ENCODE measurements at regions not wholly inside any gene's neighbourhood (a gene's known extent, or its start where the extent isn't known, plus 50 kb on each side); places are given as distances from the start of the nearest gene placed in this dataset.

DNA sequence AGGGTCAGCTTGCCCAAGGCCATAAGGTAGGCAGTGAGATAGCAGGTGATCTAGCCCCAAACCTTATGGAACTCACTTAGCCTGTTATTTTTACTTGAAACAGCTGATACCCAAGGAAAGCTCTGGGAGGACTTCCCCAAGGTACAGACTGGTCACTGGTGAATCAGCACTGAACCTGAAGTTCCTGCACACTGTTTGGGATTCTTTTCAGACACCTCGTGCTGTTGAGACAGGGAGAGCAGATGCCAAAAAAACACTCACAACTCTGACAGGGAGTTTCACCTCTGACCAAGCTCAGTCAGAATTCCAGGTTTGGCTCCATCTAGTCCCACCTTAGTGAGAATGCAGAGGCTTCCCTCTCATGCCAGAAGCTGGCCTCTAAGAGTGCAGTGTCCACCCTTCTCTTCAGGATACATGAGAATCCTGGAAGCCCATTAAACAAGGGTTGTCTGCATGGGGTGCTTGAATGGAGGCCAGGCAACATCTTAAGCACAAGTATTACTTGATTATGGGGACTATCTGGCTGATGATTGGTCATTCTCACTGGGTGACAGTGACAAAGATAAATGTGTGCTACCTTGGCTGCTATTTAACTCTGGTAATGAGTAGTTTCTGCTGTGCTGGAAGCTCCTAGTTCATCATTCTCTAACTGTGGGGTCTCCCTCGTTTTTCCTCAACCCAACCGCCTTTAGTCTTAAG lies 122.8 kb upstream of the SLIT3 start:
- no peak overlapping the region for H3K27ac ChIP-seq
- DNase-seq (ENCODE audit: low spot score) = no peak
- H3K4me1 ChIP-seq (ENCODE audit: insufficient read depth) = no peaks in the 10 kb centered on the region
- TF ChIP-seq, protein P1, sequence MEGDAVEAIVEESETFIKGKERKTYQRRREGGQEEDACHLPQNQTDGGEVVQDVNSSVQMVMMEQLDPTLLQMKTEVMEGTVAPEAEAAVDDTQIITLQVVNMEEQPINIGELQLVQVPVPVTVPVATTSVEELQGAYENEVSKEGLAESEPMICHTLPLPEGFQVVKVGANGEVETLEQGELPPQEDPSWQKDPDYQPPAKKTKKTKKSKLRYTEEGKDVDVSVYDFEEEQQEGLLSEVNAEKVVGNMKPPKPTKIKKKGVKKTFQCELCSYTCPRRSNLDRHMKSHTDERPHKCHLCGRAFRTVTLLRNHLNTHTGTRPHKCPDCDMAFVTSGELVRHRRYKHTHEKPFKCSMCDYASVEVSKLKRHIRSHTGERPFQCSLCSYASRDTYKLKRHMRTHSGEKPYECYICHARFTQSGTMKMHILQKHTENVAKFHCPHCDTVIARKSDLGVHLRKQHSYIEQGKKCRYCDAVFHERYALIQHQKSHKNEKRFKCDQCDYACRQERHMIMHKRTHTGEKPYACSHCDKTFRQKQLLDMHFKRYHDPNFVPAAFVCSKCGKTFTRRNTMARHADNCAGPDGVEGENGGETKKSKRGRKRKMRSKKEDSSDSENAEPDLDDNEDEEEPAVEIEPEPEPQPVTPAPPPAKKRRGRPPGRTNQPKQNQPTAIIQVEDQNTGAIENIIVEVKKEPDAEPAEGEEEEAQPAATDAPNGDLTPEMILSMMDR (IDR thresholded peaks at IDR 0.05; ENCODE audit: poor library complexity) = no peak
- TF ChIP-seq EZH2phosphoT487 (IDR thresholded peaks at IDR 0.05; ENCODE audit: low read depth, severe bottlenecking, unreplicated experiment) (no peak), EZH2 (IDR thresholded peaks at IDR 0.05; ENCODE audit: borderline replicate concordance) (no peak)
- no peaks in the 10 kb centered on the region for H3K27me3 ChIP-seq
- H4K20me1 ChIP-seq (ENCODE audit: insufficient read depth, poor library complexity, severe bottlenecking) = no peaks in the 10 kb centered on the region
- no peaks in the 10 kb centered on the region for H3K79me2 ChIP-seq
- 91% methylated on average over 3 of the region's 3 CpGs for WGBS (ENCODE audit: low lambda C conversion rate, missing lambda C conversion rate)
- no peaks in the 10 kb centered on the region for H3K9me2 ChIP-seq (replicated peaks; ENCODE audit: insufficient read depth)
- no peak overlapping the region for H3K4me2 ChIP-seq
- H3K4me3 ChIP-seq = no peak overlapping the region
- H3K9me3 ChIP-seq (ENCODE audit: low read depth) = no peaks in the 10 kb centered on the region
- no peaks in the 10 kb centered on the region for H3K36me3 ChIP-seq (replicated peaks; ENCODE audit: insufficient read depth, low read depth)
- no peak overlapping the region for H2AFZ ChIP-seq

DNA sequence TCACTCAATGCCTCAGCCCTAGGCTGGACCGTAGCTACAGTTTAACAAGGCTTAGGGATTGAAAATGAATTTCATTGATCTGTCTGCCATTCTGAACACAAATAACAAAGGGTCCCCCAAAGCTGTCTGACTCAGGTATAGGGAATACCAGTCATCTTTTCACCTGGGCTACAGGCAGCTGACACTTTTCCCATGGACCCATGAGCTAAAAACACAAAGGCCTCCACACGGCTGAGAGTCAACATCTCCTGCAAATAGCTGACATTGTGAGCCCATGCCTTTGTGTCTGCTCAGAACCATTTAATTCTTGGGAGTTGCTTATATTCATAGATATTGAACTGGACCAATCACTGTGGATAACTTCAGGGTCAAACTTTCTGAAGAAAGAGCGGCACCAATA lies 121.1 kb upstream of the SLIT3 start:
- no peak for DNase-seq (ENCODE audit: low spot score)
- Histone ChIP-seq H2AFZ (no peak overlapping the region), H3K4me1 (ENCODE audit: insufficient read depth) (no peaks in the 10 kb centered on the region), H3K9me2 (replicated peaks; ENCODE audit: insufficient read depth) (no peaks in the 10 kb centered on the region), H3K27ac (no peak overlapping the region), H4K20me1 (ENCODE audit: insufficient read depth, poor library complexity, severe bottlenecking) (no peaks in the 10 kb centered on the region), H3K9me3 (ENCODE audit: low read depth) (no peaks in the 10 kb centered on the region), H3K36me3 (replicated peaks; ENCODE audit: insufficient read depth, low read depth) (no peaks in the 10 kb centered on the region), H3K79me2 (no peaks in the 10 kb centered on the region), H3K4me3 (no peak overlapping the region), H3K4me2 (no peak overlapping the region), H3K27me3 (no peaks in the 10 kb centered on the region)
- 83% methylated on average over 3 of the region's 3 CpGs for WGBS (ENCODE audit: low lambda C conversion rate, missing lambda C conversion rate)
- TF ChIP-seq EZH2 (IDR thresholded peaks at IDR 0.05; ENCODE audit: borderline replicate concordance) (no peak), EZH2phosphoT487 (IDR thresholded peaks at IDR 0.05; ENCODE audit: low read depth, severe bottlenecking, unreplicated experiment) (no peak)
- TF ChIP-seq, protein P1 (IDR thresholded peaks at IDR 0.05; ENCODE audit: poor library complexity) = no peak

DNA sequence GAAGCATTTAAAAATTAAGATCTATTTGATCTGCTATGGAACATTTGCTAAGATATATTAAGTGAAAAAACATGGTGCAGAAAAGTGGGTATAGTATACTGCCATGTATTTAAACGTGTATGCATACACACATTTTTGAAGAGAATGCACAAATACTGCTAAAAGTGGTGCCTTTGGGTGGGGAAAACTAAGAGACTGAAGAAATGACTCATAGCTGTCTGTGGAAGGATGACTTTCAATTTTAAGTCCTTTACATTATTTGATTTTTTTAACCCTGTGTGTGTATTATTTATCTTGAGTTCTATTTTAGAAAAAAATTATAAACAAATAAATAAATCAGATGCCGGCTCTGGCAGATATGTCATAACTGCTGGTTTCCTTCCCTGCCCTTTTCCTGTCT lies 120.7 kb upstream of the SLIT3 start:
- 65% methylated on average over 2 of the region's 2 CpGs for WGBS (ENCODE audit: low lambda C conversion rate, missing lambda C conversion rate)
- no peaks in the 10 kb centered on the region for H4K20me1 ChIP-seq (ENCODE audit: insufficient read depth, poor library complexity, severe bottlenecking)
- no peak overlapping the region for H3K4me2 ChIP-seq
- no peaks in the 10 kb centered on the region for H3K79me2 ChIP-seq
- H3K27me3 ChIP-seq = no peaks in the 10 kb centered on the region
- no peak overlapping the region for H2AFZ ChIP-seq
- H3K36me3 ChIP-seq (replicated peaks; ENCODE audit: insufficient read depth, low read depth) = no peaks in the 10 kb centered on the region
- DNase-seq (ENCODE audit: low spot score) = no peak
- TF ChIP-seq, protein P1 (IDR thresholded peaks at IDR 0.05; ENCODE audit: poor library complexity) = no peak
- TF ChIP-seq EZH2 (IDR thresholded peaks at IDR 0.05; ENCODE audit: borderline replicate concordance) = no peak
- TF ChIP-seq EZH2phosphoT487 (IDR thresholded peaks at IDR 0.05; ENCODE audit: low read depth, severe bottlenecking, unreplicated experiment) = no peak
- H3K4me3 ChIP-seq = no peak overlapping the region
- no peaks in the 10 kb centered on the region for H3K9me2 ChIP-seq (replicated peaks; ENCODE audit: insufficient read depth)
- no peaks in the 10 kb centered on the region for H3K9me3 ChIP-seq (ENCODE audit: low read depth)
- no peaks in the 10 kb centered on the region for H3K4me1 ChIP-seq (ENCODE audit: insufficient read depth)
- no peak overlapping the region for H3K27ac ChIP-seq
